GM13977 (cell line): ENCODE measurements at regions not wholly inside any gene's neighbourhood (a gene's known extent, or its start where the extent isn't known, plus 50 kb on each side); places are given as distances from the start of the nearest gene placed in this dataset.

Experiments
- DNase-seq: peaks from one replicate; pipeline ENCODE4 v3.0.0; 2012; ENCODE audit warnings: low spot score
- in situ Hi-C: fragments of 300-500 bp; cut with MboI; formaldehyde crosslinking; loops from one replicate; pipeline ENCODE4 v1.12.0; 2022; ENCODE audit warnings: low sequenced_read_pairs, low pct_unique_long_range_greater_than_20kb, mixed read lengths, inconsistent platforms; ENCODE audit not compliant: unreplicated experiment
- TF ChIP-seq, protein P1 (sequence below): IDR thresholded peaks from 2 replicates; pipeline ENCODE4 v1.5.1; 2012; ENCODE audit warnings: mild to moderate bottlenecking, control low read depth; ENCODE audit not compliant: insufficient read depth; ENCODE audit errors: extremely low read depth, missing control alignments

DNA sequence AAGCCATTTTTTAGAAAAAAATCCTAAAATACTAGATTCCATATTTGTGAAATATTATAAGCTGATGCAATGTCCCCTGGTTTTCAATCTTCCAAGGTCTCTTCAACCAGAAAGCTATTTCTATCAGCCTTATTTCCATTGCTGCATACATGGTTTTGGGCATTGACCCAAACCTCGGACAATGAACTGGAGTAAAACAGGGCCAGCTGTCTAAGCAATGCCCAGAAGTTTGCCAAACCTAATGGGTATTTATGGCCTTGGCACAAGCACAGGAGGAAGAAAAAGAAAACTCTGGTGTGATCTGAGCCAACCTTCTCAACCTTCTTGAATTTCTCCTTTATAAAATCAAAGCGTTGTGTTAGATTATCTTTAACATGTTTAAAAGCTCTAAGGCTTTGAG, 402.3 kb downstream of the DNAJB9 start:
- in situ Hi-C loops, result no loop called here
- TF ChIP-seq, protein P1, sequence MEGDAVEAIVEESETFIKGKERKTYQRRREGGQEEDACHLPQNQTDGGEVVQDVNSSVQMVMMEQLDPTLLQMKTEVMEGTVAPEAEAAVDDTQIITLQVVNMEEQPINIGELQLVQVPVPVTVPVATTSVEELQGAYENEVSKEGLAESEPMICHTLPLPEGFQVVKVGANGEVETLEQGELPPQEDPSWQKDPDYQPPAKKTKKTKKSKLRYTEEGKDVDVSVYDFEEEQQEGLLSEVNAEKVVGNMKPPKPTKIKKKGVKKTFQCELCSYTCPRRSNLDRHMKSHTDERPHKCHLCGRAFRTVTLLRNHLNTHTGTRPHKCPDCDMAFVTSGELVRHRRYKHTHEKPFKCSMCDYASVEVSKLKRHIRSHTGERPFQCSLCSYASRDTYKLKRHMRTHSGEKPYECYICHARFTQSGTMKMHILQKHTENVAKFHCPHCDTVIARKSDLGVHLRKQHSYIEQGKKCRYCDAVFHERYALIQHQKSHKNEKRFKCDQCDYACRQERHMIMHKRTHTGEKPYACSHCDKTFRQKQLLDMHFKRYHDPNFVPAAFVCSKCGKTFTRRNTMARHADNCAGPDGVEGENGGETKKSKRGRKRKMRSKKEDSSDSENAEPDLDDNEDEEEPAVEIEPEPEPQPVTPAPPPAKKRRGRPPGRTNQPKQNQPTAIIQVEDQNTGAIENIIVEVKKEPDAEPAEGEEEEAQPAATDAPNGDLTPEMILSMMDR, result no peak

DNA sequence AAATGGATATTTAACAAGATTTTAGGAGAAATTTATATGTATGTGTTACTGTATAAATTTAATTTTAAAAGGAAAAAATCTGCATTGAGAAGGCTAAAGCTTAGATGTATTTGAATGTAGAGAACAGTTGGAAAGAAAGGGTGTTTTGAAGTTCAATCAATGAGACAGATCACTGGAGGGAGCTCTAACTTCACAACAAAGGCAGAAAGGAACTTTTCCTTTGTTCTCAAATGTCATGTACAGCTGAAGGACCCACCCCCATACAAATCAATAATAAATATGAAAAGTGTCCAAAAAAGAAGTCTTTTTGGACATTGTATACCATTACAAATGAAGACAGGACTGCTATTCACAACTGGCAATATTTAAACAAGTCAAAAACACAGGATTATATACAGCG, 403.4 kb downstream of the DNAJB9 start:
- DNase-seq, result no peak
- in situ Hi-C loops, result no loop called here
- TF ChIP-seq, protein P1, result peak; percentile 24

More for the DNA sequence above, 402.3 kb downstream of the DNAJB9 start:
- DNase-seq, result no peak

DNA sequence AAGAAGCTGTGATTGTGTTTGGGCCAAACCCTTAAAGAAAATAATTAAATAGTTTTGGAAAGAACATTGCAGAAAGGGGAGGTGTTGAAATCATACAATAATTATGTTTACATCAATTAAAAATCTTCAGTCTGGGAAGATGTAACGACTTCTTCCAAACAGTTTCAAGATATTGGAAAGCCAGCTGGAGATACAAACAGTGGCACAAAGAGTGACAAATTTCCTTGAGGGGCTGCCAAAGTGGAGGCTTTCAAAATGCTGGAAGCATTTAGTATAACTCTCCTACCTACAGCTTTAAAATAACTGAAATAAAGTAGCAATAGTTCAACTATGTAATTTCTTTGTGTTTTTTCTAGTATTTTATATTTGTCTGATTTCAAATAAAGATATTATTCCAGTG, 405.0 kb downstream of the DNAJB9 start:
- TF ChIP-seq, protein P1, result no peak
- in situ Hi-C loops, result no loop called here
- no peak for DNase-seq

DNA sequence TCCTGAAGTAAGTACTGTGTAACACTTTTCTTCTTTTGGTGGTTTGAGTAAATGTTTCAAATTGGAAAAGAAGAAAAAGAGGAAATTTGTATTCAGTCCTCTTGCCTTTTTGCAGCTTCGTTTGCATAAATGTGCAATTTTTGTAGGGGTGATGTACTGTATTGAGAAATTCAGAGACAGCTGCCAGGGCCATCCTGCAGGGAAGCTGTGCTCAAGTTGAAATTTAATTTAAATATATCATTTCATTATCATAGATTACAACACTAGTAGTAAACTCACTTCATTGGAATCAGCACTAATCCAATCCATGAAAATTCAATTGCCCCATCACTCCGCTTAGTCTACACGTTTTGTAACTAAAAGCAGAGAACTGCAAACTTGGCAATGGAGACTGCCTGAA, 415.4 kb downstream of the DNAJB9 start:
- in situ Hi-C loops, result no loop called here
- no peak for DNase-seq
- TF ChIP-seq, protein P1, result no peak

DNA sequence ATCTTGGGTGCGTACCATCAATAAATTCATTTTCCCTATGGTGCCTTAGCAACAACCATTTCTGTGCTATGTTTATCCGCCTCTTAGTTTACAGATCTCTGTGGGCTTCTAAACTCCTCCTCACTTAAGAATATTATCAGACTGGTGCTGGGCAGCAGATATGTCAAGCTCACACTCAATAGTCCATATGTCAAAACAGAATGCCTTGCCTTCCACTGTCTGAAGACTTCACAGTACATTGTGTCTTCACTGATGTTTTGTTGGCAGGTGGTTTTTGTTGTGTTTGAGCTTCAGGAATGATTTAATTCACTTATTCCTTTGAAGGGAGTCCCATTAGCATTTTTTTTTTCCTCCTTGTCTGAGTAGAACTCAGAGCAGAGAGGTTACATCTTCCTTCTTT, 419.6 kb downstream of the DNAJB9 start:
- in situ Hi-C loops, result no loop called here
- TF ChIP-seq, protein P1, result no peak
- DNase-seq, result no peak

DNA sequence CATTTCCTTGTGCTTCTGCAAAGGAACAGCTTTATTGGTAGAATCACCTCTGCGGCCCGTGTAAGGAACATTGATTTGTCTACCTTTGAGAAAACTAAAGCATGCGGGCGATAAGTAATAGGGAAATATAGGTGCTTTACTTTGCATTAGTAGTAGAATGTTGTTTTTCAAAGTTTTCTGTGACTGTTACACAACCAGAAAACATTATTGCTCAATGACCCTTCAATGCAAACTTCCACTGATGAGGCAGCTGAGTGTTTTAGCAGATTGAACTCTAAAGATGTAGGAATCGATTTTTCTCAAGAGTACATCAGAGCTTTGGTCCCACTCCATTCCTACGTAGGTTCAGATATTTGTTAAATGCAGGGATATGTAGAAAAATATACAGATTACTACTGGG, 427.8 kb downstream of the DNAJB9 start:
- TF ChIP-seq, protein P1, result no peak
- in situ Hi-C loops, result no loop called here
- no peak for DNase-seq

DNA sequence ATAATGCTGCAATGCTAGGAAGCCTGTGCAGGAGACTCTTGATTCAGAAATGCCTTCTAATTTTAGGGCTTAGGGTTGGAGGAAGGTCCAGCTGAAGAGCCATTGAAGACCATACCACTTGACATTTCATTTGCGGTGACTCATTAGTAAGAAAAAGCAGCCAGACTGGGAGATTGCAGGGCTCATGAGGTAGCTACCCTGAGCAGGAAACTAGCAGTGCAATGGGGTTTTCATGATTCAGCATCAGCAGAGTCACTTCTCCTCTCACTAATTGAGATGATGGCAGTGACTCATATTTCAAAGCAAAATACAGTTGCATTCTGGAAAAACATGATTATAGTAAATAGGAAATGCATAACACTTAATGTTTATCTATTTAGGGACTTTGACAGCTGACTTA, 434.1 kb downstream of the DNAJB9 start:
- no peak for DNase-seq
- in situ Hi-C loops, result no loop called here
- TF ChIP-seq, protein P1, result no peak
